Ureter (tissue), 1 donor: ENCODE measurements at regions not wholly inside any gene's neighbourhood (a gene's known extent, or its start where the extent isn't known, plus 50 kb on each side); places are given as distances from the start of the nearest gene placed in this dataset.

ENCODE experiments used
- DNase-seq: peaks from one replicate; pipeline ENCODE4 v3.0.0-alpha.2; 2020; ENCODE audit warnings: low spot score
- donor health status: DM: yes; HTN: yes; CAD: no.

- no peak for DNase-seq
These were observed 713.0 kb upstream of the MARCKS start for GRCh38 chr6:113144117-113144516.

DNA sequence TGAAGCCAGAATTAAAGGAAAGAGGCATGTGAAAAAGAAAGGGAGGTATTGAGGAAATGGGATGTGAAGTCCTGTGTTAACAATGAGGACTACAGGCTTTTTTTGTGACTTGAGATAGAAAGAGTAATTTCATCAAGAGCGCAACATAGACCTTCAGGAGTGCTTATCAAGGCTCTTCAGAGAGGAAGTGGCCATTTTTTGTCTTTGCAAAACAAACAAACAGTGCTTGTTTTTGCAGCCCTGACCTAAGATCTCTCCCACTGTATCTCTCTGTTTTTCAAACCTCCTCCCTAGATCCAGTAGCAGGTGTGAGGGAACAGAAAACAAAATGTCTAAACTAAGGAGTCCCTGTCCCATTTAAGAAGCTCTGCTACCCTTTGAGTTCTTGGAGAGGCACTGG, 710.3 kb upstream of the MARCKS start:
- no peak for DNase-seq

DNA sequence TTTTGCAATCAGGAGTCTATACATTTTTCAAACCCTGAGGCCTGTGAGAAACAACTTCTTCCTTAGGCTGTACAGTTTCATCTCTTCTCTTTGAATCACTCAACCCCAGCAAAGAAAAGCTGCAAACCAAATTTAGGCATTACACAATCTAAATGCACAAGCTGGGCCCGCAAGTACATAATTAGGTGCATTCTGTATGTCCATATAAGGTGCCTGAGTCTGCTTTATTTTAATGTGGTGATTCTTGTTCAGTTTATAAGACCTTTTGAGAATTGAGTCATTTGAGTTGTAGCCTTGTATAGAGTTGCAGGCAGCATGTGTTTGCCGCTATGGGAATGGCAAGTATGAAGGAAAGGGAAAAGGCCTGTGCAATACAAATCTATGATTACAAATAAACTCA, 709.6 kb upstream of the MARCKS start:
- DNase-seq = no peak

DNA sequence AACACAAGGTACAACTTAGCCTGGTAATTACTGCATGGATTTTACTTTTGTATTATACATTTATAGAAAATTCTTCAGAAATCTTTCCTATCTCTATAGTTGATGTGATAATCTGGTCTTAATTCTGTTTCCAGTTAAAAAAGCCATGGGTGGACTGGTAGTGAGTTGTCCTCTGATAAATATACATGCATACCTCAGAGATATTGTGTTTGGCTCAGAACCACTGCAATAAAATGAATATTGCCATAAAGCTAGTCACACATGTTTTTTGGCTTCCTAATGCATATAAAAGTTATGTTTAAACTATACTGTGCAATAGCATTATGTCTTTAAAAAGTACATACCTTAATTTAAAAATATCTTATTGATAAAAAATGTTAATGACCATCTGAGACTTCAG, 708.6 kb upstream of the MARCKS start:
- no peak for DNase-seq

DNA sequence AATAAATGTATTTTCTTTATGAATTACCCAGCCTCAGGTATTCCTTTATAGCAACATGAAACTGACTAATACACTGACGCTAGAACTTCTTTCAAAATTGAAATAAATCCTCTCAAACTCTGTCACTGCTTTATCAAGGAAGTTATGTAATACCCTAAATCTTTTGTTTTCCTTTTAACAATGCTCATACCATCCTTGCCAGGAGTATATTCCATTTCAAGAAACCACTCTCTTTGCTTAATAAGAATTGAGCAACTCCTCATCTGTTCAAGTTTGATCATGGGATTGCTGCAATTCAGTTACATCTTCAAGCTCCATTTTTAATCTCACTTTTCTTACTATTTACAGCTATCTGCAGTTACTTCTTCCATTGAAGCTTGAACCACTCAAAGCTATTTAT, 707.6 kb upstream of the MARCKS start:
- no peak for DNase-seq

DNA sequence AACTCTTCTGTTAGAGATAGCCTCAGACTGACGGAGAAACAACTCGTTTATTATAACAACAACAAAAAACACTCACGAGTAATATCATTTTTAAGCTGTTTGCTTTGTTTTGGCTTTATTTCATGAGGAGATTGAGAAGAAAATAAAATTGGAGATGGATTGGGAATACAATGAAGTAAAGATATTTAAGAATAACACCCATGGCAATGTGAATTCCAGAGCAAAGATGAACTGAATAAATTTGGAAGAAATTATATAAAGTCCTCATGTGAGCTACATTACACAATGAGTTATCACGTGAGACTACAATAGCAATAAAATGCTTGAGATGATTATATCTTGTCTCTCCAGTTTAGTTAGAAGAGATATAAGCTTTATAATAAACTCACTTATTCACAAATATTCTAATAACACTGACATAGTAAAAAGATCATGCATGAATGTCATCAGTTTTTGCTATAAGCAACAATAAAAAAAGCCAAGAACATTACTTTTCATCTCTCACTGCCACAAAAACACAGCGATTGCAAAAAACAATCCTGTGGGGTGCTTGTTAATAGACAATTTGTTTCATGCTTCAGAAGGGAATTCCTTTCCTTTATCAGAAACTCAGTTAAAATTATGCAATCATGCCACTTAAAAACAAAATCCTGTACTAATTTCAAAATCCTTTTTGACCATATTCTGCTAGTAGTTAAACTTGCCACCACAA, 696.7 kb upstream of the MARCKS start:
- no peak for DNase-seq

DNA sequence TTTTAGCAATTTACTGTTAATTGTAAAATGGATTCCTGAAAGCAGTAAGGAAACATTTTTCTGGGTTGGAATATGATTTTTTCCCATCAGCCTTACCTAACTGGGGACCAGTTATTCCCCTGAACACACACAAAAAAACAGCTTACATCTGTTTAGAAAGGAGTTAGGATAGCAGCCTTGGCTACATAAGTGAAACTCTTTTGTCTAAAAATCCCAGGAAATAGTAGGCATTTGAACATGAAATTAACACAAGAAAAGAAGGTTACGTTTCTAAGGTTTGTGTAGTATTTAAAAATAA, 696.2 kb upstream of the MARCKS start:
- no peak for DNase-seq

DNA sequence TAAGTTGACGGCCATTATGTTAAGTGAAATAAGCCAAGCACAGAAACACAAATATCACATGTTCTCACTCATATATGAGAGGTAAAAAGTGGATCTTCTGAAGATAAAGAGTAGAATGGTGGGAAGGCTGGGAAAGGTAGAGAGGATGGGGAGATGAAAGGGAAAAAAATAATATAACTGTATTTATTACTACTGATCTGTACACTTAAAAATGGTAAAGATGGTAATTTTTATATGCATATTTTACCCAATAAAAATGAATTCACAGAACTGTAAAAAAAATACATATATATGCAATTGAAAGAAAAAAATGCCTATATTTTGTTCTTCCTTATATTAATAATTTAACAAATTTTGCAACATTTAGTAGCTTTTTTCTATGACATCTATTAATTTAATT, 694.4 kb upstream of the MARCKS start:
- DNase-seq = no peak

DNA sequence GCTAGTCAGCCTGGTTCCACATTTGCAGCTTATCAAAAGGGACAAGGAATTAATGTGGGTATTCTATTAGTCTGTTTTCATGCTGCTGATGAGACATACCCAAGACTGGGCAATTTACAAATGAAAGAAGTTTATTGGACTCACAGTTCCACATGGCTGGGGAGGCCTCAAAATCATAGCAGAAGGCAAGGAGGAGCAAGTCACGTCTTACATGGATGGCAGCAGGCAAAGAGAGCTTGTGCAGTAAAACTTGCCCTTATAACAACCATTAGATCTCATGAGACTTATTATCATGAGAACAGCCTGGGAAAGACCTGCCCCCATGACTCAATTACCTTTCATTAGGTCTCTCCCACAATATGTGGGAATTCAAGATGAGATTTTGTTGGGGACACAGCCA, 689.1 kb upstream of the MARCKS start:
- no peak for DNase-seq

DNA sequence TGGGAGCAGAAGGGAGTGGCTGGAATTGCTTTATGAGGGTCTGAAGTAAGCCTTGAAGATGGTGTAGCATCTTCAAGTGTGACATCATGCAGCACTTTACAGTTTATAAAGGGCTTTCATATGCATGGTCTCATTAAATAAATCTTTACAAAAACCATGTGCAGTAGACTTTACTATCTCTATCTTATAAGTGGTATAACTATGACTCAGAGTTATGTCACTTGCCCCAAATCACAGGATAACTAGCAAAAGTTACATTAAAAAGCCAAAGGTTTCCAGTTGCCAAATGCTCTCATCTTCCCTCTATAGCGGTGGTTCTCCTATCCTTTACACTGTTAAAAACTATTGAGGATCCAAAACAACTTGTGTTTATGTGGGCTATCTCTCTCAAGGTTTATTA, 687.7 kb upstream of the MARCKS start:
- DNase-seq = no peak

- no peak for DNase-seq
These were observed 686.7 kb upstream of the MARCKS start for GRCh38 chr6:113170454-113170853.

DNA sequence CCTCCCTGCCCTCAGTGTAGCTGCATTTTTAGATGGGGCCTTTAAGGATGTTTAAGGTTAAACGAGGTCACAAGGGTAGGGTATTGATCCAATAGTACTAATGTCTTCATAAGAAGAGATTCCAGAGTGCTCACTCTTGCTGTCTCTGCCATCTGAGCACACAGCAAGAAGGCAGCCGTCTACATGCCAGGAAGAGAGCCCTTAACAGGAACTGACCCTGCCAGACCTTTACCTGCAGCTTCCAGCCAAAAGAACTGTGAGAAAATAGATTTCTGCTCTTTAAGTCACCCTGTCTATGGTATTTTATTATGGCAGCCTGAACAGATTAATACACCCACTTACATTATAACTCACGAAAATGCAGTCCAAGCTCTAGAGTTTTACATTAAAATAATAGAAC, 685.3 kb upstream of the MARCKS start:
- no peak for DNase-seq

DNA sequence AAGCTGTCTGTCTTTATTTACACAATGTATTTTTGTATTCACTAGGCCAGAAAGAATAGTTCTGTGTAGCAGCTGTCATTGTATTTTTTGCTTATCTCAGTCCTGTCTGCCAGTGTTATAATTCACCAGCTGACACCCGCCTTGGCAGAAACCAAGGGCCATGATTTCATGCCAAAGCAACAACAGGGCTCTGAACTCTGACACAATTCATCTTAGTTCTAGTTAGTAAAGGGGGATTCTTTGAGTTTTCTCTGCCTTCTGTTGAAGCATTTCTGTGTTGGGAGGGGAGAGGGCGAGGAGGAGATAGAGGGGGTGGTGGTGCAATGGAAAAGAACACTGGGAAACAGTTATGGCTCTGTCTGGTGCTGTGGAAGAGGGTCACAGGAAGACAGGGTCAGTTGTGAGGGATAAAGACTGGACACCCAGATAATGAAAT, 684.6 kb upstream of the MARCKS start:
- DNase-seq = no peak

DNA sequence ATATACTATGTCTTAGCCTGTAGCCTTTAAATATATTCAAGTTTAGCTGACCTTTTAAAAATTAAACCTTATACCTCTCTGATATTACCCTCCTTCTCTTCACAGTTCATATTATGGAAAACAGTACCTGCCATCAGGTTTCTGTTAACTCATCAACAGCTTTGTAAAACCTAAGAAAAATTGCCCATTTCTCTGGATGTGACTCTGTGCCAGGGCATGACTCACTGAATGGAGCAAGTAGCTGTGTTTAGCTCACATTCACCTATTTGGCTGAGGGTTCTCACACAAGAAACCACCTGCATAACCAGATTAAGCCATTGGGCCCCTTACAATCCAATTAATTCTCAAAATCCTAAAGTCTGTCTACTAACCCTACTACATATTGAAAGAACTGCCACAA, 678.8 kb upstream of the MARCKS start:
- DNase-seq = no peak

GRCh38 chr6:113181164-113181563, 676.0 kb upstream of the MARCKS start:
- no peak for DNase-seq

GRCh38 chr6:113182370-113183141, 674.6 kb upstream of the MARCKS start:
- no peak for DNase-seq

DNA sequence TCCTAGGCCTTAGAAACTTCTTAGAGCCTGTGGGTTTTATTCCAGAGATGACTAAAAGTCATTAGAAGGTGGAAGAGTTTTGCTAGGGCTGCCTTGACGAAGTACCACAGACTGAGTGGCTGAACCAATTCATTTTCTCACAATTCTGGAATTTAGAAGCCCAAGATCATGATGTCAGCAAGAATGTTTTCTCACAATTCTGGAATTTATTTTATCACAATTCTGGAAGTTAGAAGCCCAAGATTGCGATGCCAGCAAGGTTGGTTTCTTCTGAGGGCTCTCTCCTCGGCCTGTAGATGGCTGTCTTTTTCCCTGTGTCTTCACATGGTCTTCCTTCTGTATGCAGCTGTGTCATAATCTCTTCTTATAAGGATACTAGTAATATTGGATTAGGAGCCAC, 672.9 kb upstream of the MARCKS start:
- DNase-seq = no peak

- DNase-seq = no peak
These were observed 672.4 kb upstream of the MARCKS start for GRCh38 chr6:113184736-113185135.

- no peak for DNase-seq
These were observed 671.8 kb upstream of the MARCKS start for GRCh38 chr6:113185299-113185698.

- no peak for DNase-seq
These were observed 669.5 kb upstream of the MARCKS start for GRCh38 chr6:113187661-113188060.

- DNase-seq = no peak
These were observed 668.2 kb upstream of the MARCKS start for GRCh38 chr6:113188962-113189361.

GRCh38 chr6:113190170-113190569, 667.0 kb upstream of the MARCKS start:
- DNase-seq = no peak

DNA sequence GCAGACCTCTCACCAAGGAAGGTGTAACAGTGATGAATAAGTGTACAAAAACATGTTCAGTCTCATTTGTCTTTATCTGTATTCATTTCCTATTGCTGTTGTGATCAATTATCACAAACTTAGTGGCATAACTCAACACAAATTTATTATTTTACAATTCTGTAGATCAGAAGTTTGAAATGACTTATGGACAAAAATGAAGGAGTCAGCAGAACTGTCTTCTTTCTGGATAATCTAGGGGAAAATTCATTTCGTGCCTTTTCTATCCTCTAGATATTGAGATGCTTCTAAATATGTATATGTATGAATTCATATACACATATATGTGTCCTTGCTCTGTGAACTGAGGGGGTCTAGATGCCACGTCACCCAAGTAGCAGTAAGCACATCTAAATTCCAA, 663.1 kb upstream of the MARCKS start:
- DNase-seq = no peak
